ENCODE measurements at regions not wholly inside any gene's neighbourhood (a gene's known extent, or its start where the extent isn't known, plus 50 kb on each side); places are given as distances from the start of the nearest gene placed in this dataset.

GRCh38 chr2:176960061-176960460 is 252.5 kb upstream of the HNRNPA3 start:
- H3K27me3 ChIP-seq (ENCODE audit: low read depth, low read length), result no peaks in the 10 kb centered on the region
- H3K9me3 ChIP-seq (ENCODE audit: control insufficient read depth in 1 of 2, low read length in 2 of 2), result no peaks in the 10 kb centered on the region
- no peaks in the 10 kb centered on the region for H3K4me1 ChIP-seq (ENCODE audit: control insufficient read depth in 1 of 2, insufficient read depth in 2 of 2, low read length in 2 of 2)
- H3K27ac ChIP-seq (ENCODE audit: low read length), result no peak overlapping the region
- no peaks in the 10 kb centered on the region for H3K36me3 ChIP-seq (ENCODE audit: control insufficient read depth in 1 of 2, insufficient read depth in 2 of 2, low read length in 2 of 2)
- no peak overlapping the region for H3K4me3 ChIP-seq (ENCODE audit: low read depth in 1 of 2, low read length in 2 of 2)

- H3K9me3 ChIP-seq (ENCODE audit: control insufficient read depth in 1 of 2, low read length in 2 of 2), result no peaks in the 10 kb centered on the region
- no peaks in the 10 kb centered on the region for H3K36me3 ChIP-seq (ENCODE audit: control insufficient read depth in 1 of 2, insufficient read depth in 2 of 2, low read length in 2 of 2)
- no peaks in the 10 kb centered on the region for H3K4me1 ChIP-seq (ENCODE audit: control insufficient read depth in 1 of 2, insufficient read depth in 2 of 2, low read length in 2 of 2)
- no peak overlapping the region for H3K27ac ChIP-seq (ENCODE audit: low read length)
- H3K27me3 ChIP-seq (ENCODE audit: low read depth, low read length), result no peaks in the 10 kb centered on the region
- no peak overlapping the region for H3K4me3 ChIP-seq (ENCODE audit: low read depth in 1 of 2, low read length in 2 of 2)
Measured at GRCh38 chr2:176960736-176961520, 251.7 kb upstream of the HNRNPA3 start.

GRCh38 chr2:176961775-176962619 is 250.6 kb upstream of the HNRNPA3 start:
- H3K4me1 ChIP-seq (ENCODE audit: control insufficient read depth in 1 of 2, insufficient read depth in 2 of 2, low read length in 2 of 2), result no peaks in the 10 kb centered on the region

GRCh38 chr2:176963568-176964287 is 248.9 kb upstream of the HNRNPA3 start:
- Histone ChIP-seq H3K4me3 (ENCODE audit: low read depth in 1 of 2, low read length in 2 of 2) (no peak overlapping the region), H3K27ac (ENCODE audit: low read length) (no peak overlapping the region), H3K27me3 (ENCODE audit: low read depth, low read length) (no peaks in the 10 kb centered on the region), H3K9me3 (ENCODE audit: control insufficient read depth in 1 of 2, low read length in 2 of 2) (no peaks in the 10 kb centered on the region), H3K36me3 (ENCODE audit: control insufficient read depth in 1 of 2, insufficient read depth in 2 of 2, low read length in 2 of 2) (no peaks in the 10 kb centered on the region), H3K4me1 (ENCODE audit: control insufficient read depth in 1 of 2, insufficient read depth in 2 of 2, low read length in 2 of 2) (no peaks in the 10 kb centered on the region)

More at GRCh38 chr2:176961775-176962619, 250.6 kb upstream of the HNRNPA3 start:
- no peak overlapping the region for H3K27ac ChIP-seq (ENCODE audit: low read length)
- no peaks in the 10 kb centered on the region for H3K9me3 ChIP-seq (ENCODE audit: control insufficient read depth in 1 of 2, low read length in 2 of 2)
- no peak overlapping the region for H3K4me3 ChIP-seq (ENCODE audit: low read depth in 1 of 2, low read length in 2 of 2)
- no peaks in the 10 kb centered on the region for H3K36me3 ChIP-seq (ENCODE audit: control insufficient read depth in 1 of 2, insufficient read depth in 2 of 2, low read length in 2 of 2)
- H3K27me3 ChIP-seq (ENCODE audit: low read depth, low read length), result no peaks in the 10 kb centered on the region

GRCh38 chr2:176967911-176968450 is 244.6 kb upstream of the HNRNPA3 start:
- Histone ChIP-seq H3K36me3 (ENCODE audit: control insufficient read depth in 1 of 2, insufficient read depth in 2 of 2, low read length in 2 of 2) (no peaks in the 10 kb centered on the region), H3K4me3 (ENCODE audit: low read depth in 1 of 2, low read length in 2 of 2) (no peak overlapping the region), H3K4me1 (ENCODE audit: control insufficient read depth in 1 of 2, insufficient read depth in 2 of 2, low read length in 2 of 2) (no peaks in the 10 kb centered on the region), H3K27me3 (ENCODE audit: low read depth, low read length) (no peaks in the 10 kb centered on the region), H3K9me3 (ENCODE audit: control insufficient read depth in 1 of 2, low read length in 2 of 2) (no peaks in the 10 kb centered on the region), H3K27ac (ENCODE audit: low read length) (no peak overlapping the region)

- no peaks in the 10 kb centered on the region for H3K4me1 ChIP-seq (ENCODE audit: control insufficient read depth in 1 of 2, insufficient read depth in 2 of 2, low read length in 2 of 2)
- no peaks in the 10 kb centered on the region for H3K36me3 ChIP-seq (ENCODE audit: control insufficient read depth in 1 of 2, insufficient read depth in 2 of 2, low read length in 2 of 2)
- H3K9me3 ChIP-seq (ENCODE audit: control insufficient read depth in 1 of 2, low read length in 2 of 2), result no peaks in the 10 kb centered on the region
- H3K27me3 ChIP-seq (ENCODE audit: low read depth, low read length), result no peaks in the 10 kb centered on the region
- H3K4me3 ChIP-seq (ENCODE audit: low read depth in 1 of 2, low read length in 2 of 2), result no peak overlapping the region
- no peak overlapping the region for H3K27ac ChIP-seq (ENCODE audit: low read length)
Measured at GRCh38 chr2:176969642-176970359, 242.8 kb upstream of the HNRNPA3 start.

- no peaks in the 10 kb centered on the region for H3K4me1 ChIP-seq (ENCODE audit: control insufficient read depth in 1 of 2, insufficient read depth in 2 of 2, low read length in 2 of 2)
- no peaks in the 10 kb centered on the region for H3K9me3 ChIP-seq (ENCODE audit: control insufficient read depth in 1 of 2, low read length in 2 of 2)
- no peak overlapping the region for H3K4me3 ChIP-seq (ENCODE audit: low read depth in 1 of 2, low read length in 2 of 2)
- H3K36me3 ChIP-seq (ENCODE audit: control insufficient read depth in 1 of 2, insufficient read depth in 2 of 2, low read length in 2 of 2), result no peaks in the 10 kb centered on the region
- no peaks in the 10 kb centered on the region for H3K27me3 ChIP-seq (ENCODE audit: low read depth, low read length)
- H3K27ac ChIP-seq (ENCODE audit: low read length), result no peak overlapping the region
Measured at GRCh38 chr2:176976736-176977685, 235.6 kb upstream of the HNRNPA3 start.

- Histone ChIP-seq H3K27me3 (ENCODE audit: low read depth, low read length) (no peaks in the 10 kb centered on the region), H3K9me3 (ENCODE audit: control insufficient read depth in 1 of 2, low read length in 2 of 2) (no peaks in the 10 kb centered on the region), H3K36me3 (ENCODE audit: control insufficient read depth in 1 of 2, insufficient read depth in 2 of 2, low read length in 2 of 2) (no peaks in the 10 kb centered on the region), H3K4me3 (ENCODE audit: low read depth in 1 of 2, low read length in 2 of 2) (no peak overlapping the region), H3K4me1 (ENCODE audit: control insufficient read depth in 1 of 2, insufficient read depth in 2 of 2, low read length in 2 of 2) (no peaks in the 10 kb centered on the region), H3K27ac (ENCODE audit: low read length) (no peak overlapping the region)
Measured at GRCh38 chr2:176978921-176979320, 233.7 kb upstream of the HNRNPA3 start.

- H3K4me3 ChIP-seq (ENCODE audit: low read depth in 1 of 2, low read length in 2 of 2), result no peak overlapping the region
- H3K4me1 ChIP-seq (ENCODE audit: control insufficient read depth in 1 of 2, insufficient read depth in 2 of 2, low read length in 2 of 2), result no peaks in the 10 kb centered on the region
- no peaks in the 10 kb centered on the region for H3K36me3 ChIP-seq (ENCODE audit: control insufficient read depth in 1 of 2, insufficient read depth in 2 of 2, low read length in 2 of 2)
- H3K27ac ChIP-seq (ENCODE audit: low read length), result no peak overlapping the region
- H3K27me3 ChIP-seq (ENCODE audit: low read depth, low read length), result no peaks in the 10 kb centered on the region
- H3K9me3 ChIP-seq (ENCODE audit: control insufficient read depth in 1 of 2, low read length in 2 of 2), result no peaks in the 10 kb centered on the region
Measured at GRCh38 chr2:176979981-176980710, 232.4 kb upstream of the HNRNPA3 start.
